Spleen (tissue), 11 donors: ENCODE measurements at regions not wholly inside any gene's neighbourhood (a gene's known extent, or its start where the extent isn't known, plus 50 kb on each side); places are given as distances from the start of the nearest gene placed in this dataset.

ENCODE experiments used
- DNase-seq: peaks from one replicate; pipeline ENCODE4 v3.0.0-alpha.2; 2020
- H3K27ac ChIP-seq, 8 donors: fragments of 200-600 bp; sonication (generic) in 7 of 8; 1 replicate in 4 of 8; 2 replicates in 4 of 8; pipeline versions ENCODE4 v1.5.0 to v1.8.0; 2016 to 2021; ENCODE audit warnings: inconsistent platforms in 4 of 8, mild to moderate bottlenecking in 4 of 8, moderate library complexity in 1 of 8
- H3K27me3 ChIP-seq, 7 donors: fragments of 200-600 bp; sonication (generic) in 6 of 7; replicated peaks in 1 of 7; 1 replicate in 4 of 7; 2 replicates in 3 of 7; pipeline versions ENCODE4 v1.5.0 to v1.8.0; 2016 to 2021; ENCODE audit warnings: inconsistent platforms in 3 of 7, mild to moderate bottlenecking in 1 of 7
- H3K36me3 ChIP-seq, 6 donors: fragments of 200-600 bp; sonication (generic) in 5 of 6; 1 replicate in 4 of 6; 2 replicates in 2 of 6; pipeline versions ENCODE4 v1.5.0 to v1.8.0; 2016 to 2021; ENCODE audit warnings: inconsistent platforms in 2 of 6
- H3K4me1 ChIP-seq, 6 donors: fragments of 200-600 bp; sonication (generic) in 5 of 6; 1 replicate in 3 of 6; 2 replicates in 3 of 6; pipeline versions ENCODE4 v1.5.0 to v1.8.0; 2016 to 2021; ENCODE audit warnings: inconsistent platforms in 3 of 6
- H3K4me3 ChIP-seq, 8 donors: fragments of 200-600 bp; sonication (generic) in 7 of 8; 1 replicate in 4 of 8; 2 replicates in 4 of 8; pipeline versions ENCODE4 v1.5.0 to v1.8.0; 2016 to 2021; ENCODE audit warnings: inconsistent platforms in 4 of 8, mild to moderate bottlenecking in 4 of 8, moderate library complexity in 2 of 8
- H3K9me3 ChIP-seq, 8 donors: fragments of 200-600 bp; sonication (generic) in 7 of 8; 1 replicate in 4 of 8; 2 replicates in 4 of 8; pipeline versions ENCODE4 v1.5.0 to v1.8.0; 2016 to 2021; ENCODE audit warnings: inconsistent platforms in 4 of 8
- CTCF ChIP-seq, 11 experiments: fragments of 200-600 bp in 7 of 11; fragments of 450-650 bp in 4 of 11; sonication (generic) in 4 of 11; IDR thresholded peaks in 8 of 11; conservative IDR thresholded peaks in 3 of 11; 1 replicate in 7 of 11; 2 replicates in 4 of 11; pipeline versions ENCODE4 v1.4.0 to v1.8.0; 2016 to 2021; ENCODE audit warnings: antibody characterized with exemption in 11 of 11, inconsistent platforms in 4 of 11, mild to moderate bottlenecking in 1 of 11
- POLR2A ChIP-seq, 3 donors: fragments of 450-650 bp; IDR thresholded peaks; one replicate each; pipeline ENCODE4 v1.5.1; 2017; ENCODE audit warnings: antibody characterized with exemption in 3 of 3, mild to moderate bottlenecking in 1 of 3
- POLR2AphosphoS5 ChIP-seq, 3 donors: sonication (generic); formaldehyde crosslinking; IDR thresholded peaks; one replicate each; pipeline ENCODE4 v1.5.1; 2017; ENCODE audit warnings: antibody characterized with exemption in 3 of 3
- WGBS, 5 donors: extraction: QIAGEN DNeasy Blood & Tissue Kit in 3 of 5; methylation state at CpG; one replicate each; pipeline versions ENCODE4 v1.1.5 to v1.1.7; 2013 to 2018; 5-methylcytosine and 5-hydroxymethylcytosine counted together
- intact Hi-C: fragments of 100-400 bp; cut with DNase I; formaldehyde crosslinking; loops from one replicate; pipeline ENCODE4 v1.15.0; 2023; ENCODE audit warnings: low total_unique reads
- donor health status: healthy with polysubstance abuse.
- donor health status: DM: no; HTN: no; CAD: no; lungs with moderate emphysema.
- donor health status: DM: no; HTN: no; CAD: no.
- donor health status: Bipolar disorder and iron deficiency.
- donor health status: healthy.
- donor health status: DM: no; HTN: no; CAD: no.
- donor health status: DM: yes; HTN: yes; CAD: no.

GRCh38 chrX:128309311-128309710 is 257.1 kb upstream of the ACTRT1 start:
- WGBS, 5 donors = 61 to 94% (median 82%) methylated on average over 1 of the region's 1 CpG
- intact Hi-C loops = no loop called here
- Histone ChIP-seq H3K9me3 (peaks cover 0 to 8% (median 0%) of the 10 kb centered on the region in 8 donors), H3K27me3 (no peaks in the 10 kb centered on the region), H3K4me1 (no peaks in the 10 kb centered on the region), H3K36me3 (no peaks in the 10 kb centered on the region), H3K27ac (no peak overlapping the region), H3K4me3 (no peak overlapping the region)
- no peak for DNase-seq
- TF ChIP-seq CTCF (IDR thresholded peaks at IDR 0.05 in 8 of 11, conservative IDR thresholded peaks at IDR 0.05 in 3 of 11) (no peak), POLR2A (IDR thresholded peaks at IDR 0.05) (no peak), POLR2AphosphoS5 (IDR thresholded peaks at IDR 0.05) (no peak)

GRCh38 chrX:128294198-128294597 is 242.0 kb upstream of the ACTRT1 start:
- no peak for DNase-seq
- Histone ChIP-seq H3K36me3 (no peaks in the 10 kb centered on the region), H3K27ac (no peak overlapping the region), H3K27me3 (no peaks in the 10 kb centered on the region), H3K4me1 (no peaks in the 10 kb centered on the region), H3K4me3 (no peak overlapping the region), H3K9me3 (peaks cover 0 to 7% (median 0%) of the 10 kb centered on the region in 8 donors)
- intact Hi-C loops = no loop called here
- WGBS, 5 donors = 67 to 92% (median 80%) methylated on average over 2 to 3 of the region's 3 CpGs
- TF ChIP-seq CTCF (IDR thresholded peaks at IDR 0.05 in 8 of 11, conservative IDR thresholded peaks at IDR 0.05 in 3 of 11) (no peak), POLR2A (IDR thresholded peaks at IDR 0.05) (no peak), POLR2AphosphoS5 (IDR thresholded peaks at IDR 0.05) (no peak)

GRCh38 chrX:128287693-128288092 is 235.5 kb upstream of the ACTRT1 start:
- WGBS, 5 donors = 67 to 96% (median 89%) methylated on average over 1 of the region's 1 CpG
- H3K27ac ChIP-seq = no peak overlapping the region
- DNase-seq = no peak

GRCh38 chrX:128250621-128251020 is 198.4 kb upstream of the ACTRT1 start:
- Histone ChIP-seq H3K4me3 (no peak overlapping the region), H3K4me1 (no peaks in the 10 kb centered on the region), H3K9me3 (peaks cover 0 to 14% (median 2%) of the 10 kb centered on the region in 8 donors), H3K36me3 (no peaks in the 10 kb centered on the region), H3K27ac (no peak overlapping the region), H3K27me3 (no peaks in the 10 kb centered on the region)
- DNase-seq = no peak
- TF ChIP-seq POLR2A (IDR thresholded peaks at IDR 0.05) (no peak), POLR2AphosphoS5 (IDR thresholded peaks at IDR 0.05) (no peak), CTCF (IDR thresholded peaks at IDR 0.05 in 8 of 11, conservative IDR thresholded peaks at IDR 0.05 in 3 of 11) (no peak)
- intact Hi-C loops = no loop called here

More at GRCh38 chrX:128287693-128288092, 235.5 kb upstream of the ACTRT1 start:
- no peak overlapping the region for H3K4me3 ChIP-seq
- no peak for TF ChIP-seq POLR2AphosphoS5 (IDR thresholded peaks at IDR 0.05)
- TF ChIP-seq CTCF (IDR thresholded peaks at IDR 0.05 in 8 of 11, conservative IDR thresholded peaks at IDR 0.05 in 3 of 11) = no peak
- TF ChIP-seq POLR2A (IDR thresholded peaks at IDR 0.05) = no peak
- no peaks in the 10 kb centered on the region for H3K4me1 ChIP-seq
- peaks cover 0 to 7% (median 0%) of the 10 kb centered on the region in 8 donors for H3K9me3 ChIP-seq
- intact Hi-C loops = no loop called here
- no peaks in the 10 kb centered on the region for H3K36me3 ChIP-seq
- H3K27me3 ChIP-seq = no peaks in the 10 kb centered on the region
